ENCODE measurements at regions not wholly inside any gene's neighbourhood (a gene's known extent, or its start where the extent isn't known, plus 50 kb on each side); places are given as distances from the start of the nearest gene placed in this dataset.

- Histone ChIP-seq H3K36me3 (replicated peaks) (no peaks in the 10 kb centered on the region), H3K4me3 (ENCODE audit: low read depth, low read length) (no peak overlapping the region), H3K27ac (no peak overlapping the region), H3K27me3 (replicated peaks) (no peaks in the 10 kb centered on the region)
- in situ Hi-C loops (cut with HindIII; ENCODE audit: low pct_ligation_motif_present, low sequenced_read_pairs), result no loop called here
- no peak for TF ChIP-seq CTCF (IDR thresholded peaks at IDR 0.05; ENCODE audit: low read depth, low read length, missing control alignments)
- no peak for DNase-seq
Measured at GRCh38 chr7:72465521-72465920, 53.4 kb upstream of the CALN1 start.

GRCh38 chr7:72462311-72462710, 50.2 kb upstream of the CALN1 start:
- no peak for TF ChIP-seq CTCF (IDR thresholded peaks at IDR 0.05; ENCODE audit: low read depth, low read length, missing control alignments)
- Histone ChIP-seq H3K4me3 (ENCODE audit: low read depth, low read length) (no peak overlapping the region), H3K36me3 (replicated peaks) (no peaks in the 10 kb centered on the region), H3K27ac (no peak overlapping the region), H3K27me3 (replicated peaks) (no peaks in the 10 kb centered on the region)
- in situ Hi-C loops (cut with HindIII; ENCODE audit: low pct_ligation_motif_present, low sequenced_read_pairs), result no loop called here
- no peak for DNase-seq

All from brain microvascular endothelial cell (primary cell).